Activated CD8-positive, alpha-beta memory T cell treated with anti-CD3 and anti-CD28 coated beads, Interleukin-2, amount 10 ng/mL, durations not matched to agents 7 days and 5 days (primary cell): ENCODE measurements at regions not wholly inside any gene's neighbourhood (a gene's known extent, or its start where the extent isn't known, plus 50 kb on each side); places are given as distances from the start of the nearest gene placed in this dataset.
"Not testable (repeated sequence)": the region's sequence is repeated elsewhere in the genome, so short reads cannot be mapped to it uniquely, and the experiment has no call there.

ENCODE experiments used
- ATAC-seq: fragments of 150-1000 bp; cut with Tn5 transposase; one replicate; pipeline ENCODE4 v1.10.0; 2021; ENCODE audit warnings: moderate library complexity
- CTCF ChIA-PET: fragments of 350-600 bp; sonication (Branson Sonifier 250); formaldehyde crosslinking; loops from one replicate; lab custom pipeline; 2021; ENCODE audit warnings: antibody characterized with exemption; lab: Charles Lee
- DNase-seq: peaks from one replicate; pipeline ENCODE4 v3.0.0-alpha.2; 2020
- H3K27ac Mint-ChIP-seq: one replicate; pipeline ENCODE4 v1.8.0; 2021; ENCODE audit warnings: mild to moderate bottlenecking, mixed read lengths
- H3K27me3 Mint-ChIP-seq: one replicate; pipeline ENCODE4 v1.8.0; 2021; ENCODE audit warnings: mixed read lengths
- H3K36me3 Mint-ChIP-seq: one replicate; pipeline ENCODE4 v1.8.0; 2021; ENCODE audit warnings: mild to moderate bottlenecking, mixed read lengths
- H3K4me1 Mint-ChIP-seq: one replicate; pipeline ENCODE4 v1.8.0; 2021; ENCODE audit warnings: mixed read lengths
- H3K4me3 Mint-ChIP-seq: one replicate; pipeline ENCODE4 v1.8.0; 2021; ENCODE audit warnings: mild to moderate bottlenecking, moderate library complexity, mixed read lengths
- H3K9me3 Mint-ChIP-seq: one replicate; pipeline ENCODE4 v1.8.0; 2022; ENCODE audit warnings: low read depth, mixed read lengths

DNA sequence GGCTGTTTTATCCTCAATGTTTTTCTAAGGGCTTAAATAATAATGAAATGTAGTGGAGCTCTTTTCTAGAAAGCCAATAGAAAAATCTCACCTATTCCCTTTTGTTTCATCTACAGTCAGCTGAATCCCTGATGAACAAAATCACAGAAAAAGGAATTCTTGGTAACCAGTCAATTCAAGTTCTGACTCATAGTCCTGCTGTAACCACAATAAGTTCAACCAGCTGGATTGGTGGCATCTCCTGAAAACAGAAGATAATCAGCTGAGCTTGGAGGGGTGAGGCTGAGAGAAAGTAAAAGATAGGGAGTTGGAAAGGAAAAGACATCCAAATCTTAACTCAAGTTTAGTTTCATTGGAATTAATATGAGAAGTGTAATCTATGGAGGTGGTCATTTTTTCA, 772.1 kb downstream of the CCSER2 start:
- no peaks in the 10 kb centered on the region for H3K4me1 Mint-ChIP-seq
- DNase-seq (no peak), ATAC-seq (no peak)
- H3K27ac Mint-ChIP-seq = no peak overlapping the region
- no peaks in the 10 kb centered on the region for H3K36me3 Mint-ChIP-seq
- H3K4me3 Mint-ChIP-seq = no peak overlapping the region
- no peaks in the 10 kb centered on the region for H3K27me3 Mint-ChIP-seq
- no peaks in the 10 kb centered on the region for H3K9me3 Mint-ChIP-seq
- CTCF ChIA-PET = no interaction called here

DNA sequence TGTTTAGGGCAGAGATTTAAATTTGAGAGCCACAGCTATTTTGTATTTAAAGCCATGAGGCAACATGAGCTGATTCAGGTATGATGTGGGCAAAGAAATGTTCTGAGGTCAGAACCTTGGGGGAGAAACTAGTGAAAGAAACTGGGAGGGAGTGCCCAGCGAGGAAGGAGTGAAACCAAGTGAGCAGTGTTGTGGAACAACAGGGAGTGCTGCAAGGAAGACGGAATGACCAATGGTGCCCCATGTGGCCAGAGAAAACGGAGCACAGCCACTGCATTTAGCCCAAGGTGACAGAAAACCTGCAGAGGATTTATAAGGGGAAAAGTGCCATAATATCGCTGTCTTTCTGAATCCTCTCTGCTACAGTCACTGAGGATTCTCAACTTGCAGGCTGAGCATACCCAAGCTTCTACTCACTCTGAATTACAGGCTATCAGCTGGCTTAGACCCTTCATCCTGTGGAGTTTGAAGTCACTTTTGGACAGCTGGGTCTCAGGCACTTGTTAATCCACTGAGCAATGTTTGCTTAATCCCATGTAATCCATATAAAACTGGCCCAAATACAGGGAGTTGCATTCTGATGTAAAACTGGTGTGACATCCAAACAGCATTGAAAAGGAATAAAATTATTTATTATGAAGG, 777.3 kb downstream of the CCSER2 start:
- Mint-ChIP-seq H3K36me3 (no peaks in the 10 kb centered on the region), H3K27ac (no peak overlapping the region), H3K27me3 (no peaks in the 10 kb centered on the region), H3K9me3 (no peaks in the 10 kb centered on the region), H3K4me1 (no peaks in the 10 kb centered on the region), H3K4me3 (no peak overlapping the region)
- ATAC-seq (no peak), DNase-seq (no peak)
- CTCF ChIA-PET = no interaction called here

DNA sequence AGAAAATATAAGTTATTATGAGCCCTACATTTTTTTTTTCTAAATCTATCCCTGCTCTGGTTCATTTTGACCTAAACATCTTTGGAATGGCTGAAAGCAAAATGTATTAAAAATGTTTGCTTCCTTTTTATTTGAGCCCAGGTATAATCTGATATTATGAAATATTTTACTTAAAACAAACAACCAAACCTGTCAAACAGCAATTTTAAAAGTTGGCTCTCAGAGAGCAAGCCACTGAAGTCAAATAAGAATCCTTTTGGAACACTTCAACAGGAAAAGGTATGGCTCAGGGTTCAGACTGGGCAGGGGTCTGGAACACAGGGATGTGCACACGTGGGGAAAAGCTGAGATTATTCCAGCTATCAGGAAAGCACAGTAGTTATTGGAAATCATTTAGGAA, 782.9 kb downstream of the CCSER2 start:
- Mint-ChIP-seq H3K36me3 (no peaks in the 10 kb centered on the region), H3K9me3 (no peaks in the 10 kb centered on the region), H3K4me1 (no peaks in the 10 kb centered on the region), H3K27me3 (no peaks in the 10 kb centered on the region), H3K4me3 (no peak overlapping the region), H3K27ac (no peak overlapping the region)
- DNase-seq (no peak), ATAC-seq (no peak)
- CTCF ChIA-PET = no interaction called here

GRCh38 chr10:85124603-85125051, 796.2 kb downstream of the CCSER2 start:
- no peak for DNase-seq
- H3K4me1 Mint-ChIP-seq = no peaks in the 10 kb centered on the region
- CTCF ChIA-PET = no interaction called here
- no peaks in the 10 kb centered on the region for H3K36me3 Mint-ChIP-seq
- H3K9me3 Mint-ChIP-seq = peaks cover 7% of the 10 kb centered on the region
- no peak overlapping the region for H3K4me3 Mint-ChIP-seq
- ATAC-seq = no peak
- H3K27me3 Mint-ChIP-seq = no peaks in the 10 kb centered on the region
- H3K27ac Mint-ChIP-seq = no peak overlapping the region

- ATAC-seq (no peak), DNase-seq (no peak)
- Mint-ChIP-seq H3K36me3 (no peaks in the 10 kb centered on the region), H3K4me3 (no peak overlapping the region), H3K27ac (no peak overlapping the region), H3K27me3 (no peaks in the 10 kb centered on the region), H3K4me1 (no peaks in the 10 kb centered on the region), H3K9me3 (no peaks in the 10 kb centered on the region)
- CTCF ChIA-PET = interaction anchor here (1.3 kb wide), 1 partner anchor 16 kb away, joined by 3 read pairs; no protein-coding TSS in a partner anchor
Observed at GRCh38 chr10:85137253-85137652, 808.9 kb downstream of the CCSER2 start.

GRCh38 chr10:85138046-85138445, 809.7 kb downstream of the CCSER2 start:
- no peaks in the 10 kb centered on the region for H3K36me3 Mint-ChIP-seq
- DNase-seq = no peak
- CTCF ChIA-PET = interaction anchor here (1.3 kb wide), 1 partner anchor 15 kb away, joined by 3 read pairs; no protein-coding TSS in a partner anchor
- no peaks in the 10 kb centered on the region for H3K27me3 Mint-ChIP-seq
- no peak for ATAC-seq
- no peak overlapping the region for H3K27ac Mint-ChIP-seq
- no peaks in the 10 kb centered on the region for H3K9me3 Mint-ChIP-seq
- H3K4me1 Mint-ChIP-seq = no peaks in the 10 kb centered on the region
- H3K4me3 Mint-ChIP-seq = no peak overlapping the region

DNA sequence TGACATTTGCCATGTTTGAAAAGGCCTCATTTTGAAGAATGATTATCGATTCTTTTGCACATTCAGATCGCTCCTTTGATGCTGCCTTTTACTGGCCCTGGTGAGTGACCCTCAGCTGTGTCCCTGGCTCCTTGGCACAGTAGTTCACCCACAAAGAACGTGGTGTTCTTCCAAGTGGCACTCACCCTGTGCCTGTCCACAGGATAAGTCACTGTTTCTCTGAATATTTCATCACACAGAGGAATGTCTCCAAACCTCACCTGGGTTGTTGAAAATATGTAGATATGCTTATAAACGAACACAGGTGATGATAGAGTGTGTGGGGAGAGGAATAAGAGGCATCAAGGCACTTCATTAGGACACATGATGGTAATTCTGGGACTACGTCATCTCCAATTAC, 810.7 kb downstream of the CCSER2 start:
- H3K4me1 Mint-ChIP-seq = no peaks in the 10 kb centered on the region
- no peak overlapping the region for H3K4me3 Mint-ChIP-seq
- no peaks in the 10 kb centered on the region for H3K36me3 Mint-ChIP-seq
- H3K27ac Mint-ChIP-seq = no peak overlapping the region
- CTCF ChIA-PET = no interaction called here
- no peaks in the 10 kb centered on the region for H3K27me3 Mint-ChIP-seq
- DNase-seq (no peak), ATAC-seq (no peak)
- no peaks in the 10 kb centered on the region for H3K9me3 Mint-ChIP-seq

- ATAC-seq, DNase-seq, H3K27ac Mint-ChIP-seq, H3K36me3 Mint-ChIP-seq, H3K27me3 Mint-ChIP-seq, H3K9me3 Mint-ChIP-seq, H3K4me3 Mint-ChIP-seq, CTCF ChIA-PET, H3K4me1 Mint-ChIP-seq: not testable (repeated sequence)
Observed at GRCh38 chr10:85141520-85141919, 813.1 kb downstream of the CCSER2 start.

DNA sequence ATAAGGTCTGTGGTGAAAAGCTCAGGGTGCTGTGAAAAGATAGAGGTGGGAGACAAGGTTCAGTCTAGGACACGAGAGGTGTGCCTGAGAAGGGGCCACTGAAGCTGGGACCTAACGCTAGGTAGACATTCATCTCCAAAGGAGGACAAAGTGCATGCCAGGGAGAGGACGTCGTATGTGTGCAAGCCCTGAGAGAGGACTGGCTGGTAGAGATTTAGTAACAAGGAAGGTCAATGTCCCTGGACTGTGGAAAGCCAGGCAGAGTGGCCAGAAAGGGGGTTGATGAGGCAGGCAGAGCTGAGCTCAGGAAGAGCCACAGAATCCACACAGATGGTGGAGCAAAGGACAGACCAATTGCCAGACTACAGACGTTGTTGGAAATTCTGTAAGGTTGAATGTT, 817.6 kb downstream of the CCSER2 start:
- no peaks in the 10 kb centered on the region for H3K4me1 Mint-ChIP-seq
- H3K36me3 Mint-ChIP-seq = no peaks in the 10 kb centered on the region
- H3K27me3 Mint-ChIP-seq = no peaks in the 10 kb centered on the region
- CTCF ChIA-PET = no interaction called here
- DNase-seq (no peak), ATAC-seq (no peak)
- no peak overlapping the region for H3K27ac Mint-ChIP-seq
- no peaks in the 10 kb centered on the region for H3K9me3 Mint-ChIP-seq
- H3K4me3 Mint-ChIP-seq = no peak overlapping the region

GRCh38 chr10:85147346-85148250, 819.2 kb downstream of the CCSER2 start:
- CTCF ChIA-PET = interaction anchor here (0.6 kb wide), 1 partner anchor 892 kb away, joined by 4 read pairs; no protein-coding TSS in a partner anchor
- ATAC-seq = no peak
- DNase-seq = no peak
- Mint-ChIP-seq H3K36me3 (no peaks in the 10 kb centered on the region), H3K9me3 (no peaks in the 10 kb centered on the region), H3K4me3 (no peak overlapping the region), H3K27me3 (no peaks in the 10 kb centered on the region), H3K27ac (no peak overlapping the region), H3K4me1 (no peaks in the 10 kb centered on the region)

DNA sequence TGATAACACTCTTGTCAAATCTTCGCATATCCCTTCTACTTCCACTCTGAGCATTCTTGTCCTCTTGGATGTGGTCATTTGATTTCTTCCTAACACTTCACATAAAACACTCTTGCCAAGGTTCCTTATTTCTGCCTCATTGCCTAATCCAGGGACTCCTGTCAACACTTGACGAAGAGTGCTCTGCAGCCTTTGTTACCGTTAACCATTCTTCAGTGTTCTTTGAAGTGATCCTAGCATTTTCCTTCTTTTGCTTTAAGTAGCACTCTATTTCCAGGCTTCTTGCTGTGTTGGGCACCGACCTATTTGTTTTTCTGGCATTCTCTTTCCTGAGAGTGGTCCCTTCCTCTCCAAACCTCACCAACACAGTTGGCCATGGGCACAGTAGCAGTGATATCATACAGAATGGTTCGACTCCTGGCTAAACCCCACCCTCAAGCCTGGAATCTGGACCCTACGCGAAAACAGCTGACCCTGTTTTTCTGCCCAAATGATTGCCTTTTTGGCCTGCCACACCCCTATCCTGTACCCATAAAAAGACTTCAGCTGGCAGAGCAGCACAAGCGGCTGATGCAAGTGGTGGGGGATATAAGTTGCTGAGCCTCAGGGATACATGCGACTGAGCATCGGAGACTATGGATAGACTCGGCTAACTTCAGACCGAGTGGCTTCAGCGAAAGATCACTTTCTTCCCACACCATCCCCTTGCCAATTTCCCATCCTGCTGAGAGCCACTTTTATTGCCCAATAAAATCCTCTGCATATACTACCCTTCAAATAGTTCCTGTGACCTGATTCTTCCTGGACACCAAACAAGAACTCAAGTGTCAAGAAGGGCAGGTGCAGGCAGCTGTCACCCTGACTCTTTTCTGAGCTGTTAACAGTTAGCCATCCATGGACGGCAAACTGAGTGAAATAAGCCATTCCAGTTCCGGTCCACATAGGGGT, 820.6 kb downstream of the CCSER2 start:
- H3K36me3 Mint-ChIP-seq = no peaks in the 10 kb centered on the region
- H3K9me3 Mint-ChIP-seq = no peaks in the 10 kb centered on the region
- no peaks in the 10 kb centered on the region for H3K4me1 Mint-ChIP-seq
- no peak overlapping the region for H3K27ac Mint-ChIP-seq
- ATAC-seq (no peak), DNase-seq (no peak)
- H3K27me3 Mint-ChIP-seq = no peaks in the 10 kb centered on the region
- H3K4me3 Mint-ChIP-seq = no peak overlapping the region
- CTCF ChIA-PET = interaction anchor here (0.7 kb wide), 1 partner anchor 21 kb away, joined by 3 read pairs; no protein-coding TSS in a partner anchor

DNA sequence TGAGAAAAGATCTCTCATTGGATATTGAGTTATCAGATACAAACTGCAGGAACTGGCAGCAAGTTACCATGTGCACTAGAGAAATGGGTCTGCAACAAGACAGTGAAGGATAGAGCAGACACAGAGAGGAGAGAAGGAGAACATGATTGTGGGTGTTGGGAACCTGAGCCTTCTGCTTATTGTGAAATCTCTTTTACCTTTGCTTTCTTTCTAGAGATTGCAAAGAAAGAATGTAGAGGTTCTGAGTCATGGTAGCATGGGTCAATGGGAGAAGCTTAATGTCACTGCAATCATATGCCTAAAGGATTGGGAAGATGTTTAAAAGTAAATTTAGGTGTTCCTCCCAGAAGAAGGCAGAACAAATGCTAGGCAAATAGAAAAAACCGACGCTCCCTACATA, 821.4 kb downstream of the CCSER2 start:
- no peak for DNase-seq
- Mint-ChIP-seq H3K27ac (no peak overlapping the region), H3K4me3 (no peak overlapping the region), H3K4me1 (no peaks in the 10 kb centered on the region), H3K36me3 (no peaks in the 10 kb centered on the region), H3K27me3 (no peaks in the 10 kb centered on the region), H3K9me3 (no peaks in the 10 kb centered on the region)
- CTCF ChIA-PET = interaction anchor here (0.7 kb wide), 1 partner anchor 20 kb away, joined by 3 read pairs; no protein-coding TSS in a partner anchor
- ATAC-seq = no peak

GRCh38 chr10:85151506-85151905, 823.1 kb downstream of the CCSER2 start:
- Mint-ChIP-seq H3K27me3 (no peaks in the 10 kb centered on the region), H3K36me3 (no peaks in the 10 kb centered on the region), H3K9me3 (no peaks in the 10 kb centered on the region), H3K27ac (no peak overlapping the region), H3K4me1 (no peaks in the 10 kb centered on the region), H3K4me3 (no peak overlapping the region)
- DNase-seq (no peak), ATAC-seq (no peak)
- CTCF ChIA-PET = no interaction called here
